Stimulated activated CD8-positive, alpha-beta memory T cell treated with anti-CD3 and anti-CD28 coated beads, Interleukin-15, amount 100 ng/mL, for 1 hour (primary cell): ENCODE measurements at regions not wholly inside any gene's neighbourhood (a gene's known extent, or its start where the extent isn't known, plus 50 kb on each side); places are given as distances from the start of the nearest gene placed in this dataset.
A peak's percentile ranks its signal among the peaks of the same experiment; 100 is the strongest.

Source experiments
- DNase-seq: peaks from one replicate; pipeline ENCODE4 v3.0.0-alpha.2; 2020; ENCODE audit warnings: low read depth

DNA sequence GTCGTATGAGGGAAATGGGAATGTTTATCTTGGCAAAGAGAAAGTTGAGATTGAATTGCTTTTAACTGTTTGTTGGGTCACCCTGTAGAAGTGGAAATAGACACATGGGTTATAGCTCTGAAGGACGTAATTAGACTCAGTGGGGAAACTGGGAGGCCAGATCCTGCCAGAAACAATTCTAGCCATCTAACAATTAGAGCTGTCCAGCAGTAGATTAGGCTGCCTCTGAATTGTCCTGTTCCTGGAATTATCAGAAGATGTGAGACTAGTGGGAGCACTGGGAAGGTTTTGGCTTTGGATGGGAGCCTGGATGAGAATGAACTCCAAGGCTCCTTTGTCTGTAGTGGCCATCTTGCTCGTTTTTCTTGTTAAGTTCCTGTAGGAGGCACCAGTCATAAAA lies 61.9 kb upstream of the IGFBP7 start:
- no peak for DNase-seq

DNA sequence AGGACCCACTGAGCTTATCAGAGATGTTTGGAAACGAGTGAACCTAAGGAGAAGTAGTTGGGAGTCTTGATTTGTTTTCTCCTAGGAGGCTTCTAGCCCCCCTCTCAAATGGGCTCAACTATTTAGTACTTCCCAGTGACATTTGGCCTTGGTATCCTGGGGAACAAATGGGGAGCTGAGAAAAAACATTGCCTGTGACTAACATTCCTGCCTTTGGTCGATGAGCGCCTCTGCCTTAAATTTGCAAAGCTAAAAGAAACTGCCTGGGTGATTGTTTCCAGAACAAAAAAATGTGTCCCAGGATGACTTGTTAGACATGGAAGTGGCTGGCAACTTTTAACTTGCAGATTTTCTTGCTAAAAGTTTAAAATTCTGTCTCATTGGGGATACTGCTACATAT lies 58.8 kb upstream of the IGFBP7 start:
- DNase-seq, result no peak

DNA sequence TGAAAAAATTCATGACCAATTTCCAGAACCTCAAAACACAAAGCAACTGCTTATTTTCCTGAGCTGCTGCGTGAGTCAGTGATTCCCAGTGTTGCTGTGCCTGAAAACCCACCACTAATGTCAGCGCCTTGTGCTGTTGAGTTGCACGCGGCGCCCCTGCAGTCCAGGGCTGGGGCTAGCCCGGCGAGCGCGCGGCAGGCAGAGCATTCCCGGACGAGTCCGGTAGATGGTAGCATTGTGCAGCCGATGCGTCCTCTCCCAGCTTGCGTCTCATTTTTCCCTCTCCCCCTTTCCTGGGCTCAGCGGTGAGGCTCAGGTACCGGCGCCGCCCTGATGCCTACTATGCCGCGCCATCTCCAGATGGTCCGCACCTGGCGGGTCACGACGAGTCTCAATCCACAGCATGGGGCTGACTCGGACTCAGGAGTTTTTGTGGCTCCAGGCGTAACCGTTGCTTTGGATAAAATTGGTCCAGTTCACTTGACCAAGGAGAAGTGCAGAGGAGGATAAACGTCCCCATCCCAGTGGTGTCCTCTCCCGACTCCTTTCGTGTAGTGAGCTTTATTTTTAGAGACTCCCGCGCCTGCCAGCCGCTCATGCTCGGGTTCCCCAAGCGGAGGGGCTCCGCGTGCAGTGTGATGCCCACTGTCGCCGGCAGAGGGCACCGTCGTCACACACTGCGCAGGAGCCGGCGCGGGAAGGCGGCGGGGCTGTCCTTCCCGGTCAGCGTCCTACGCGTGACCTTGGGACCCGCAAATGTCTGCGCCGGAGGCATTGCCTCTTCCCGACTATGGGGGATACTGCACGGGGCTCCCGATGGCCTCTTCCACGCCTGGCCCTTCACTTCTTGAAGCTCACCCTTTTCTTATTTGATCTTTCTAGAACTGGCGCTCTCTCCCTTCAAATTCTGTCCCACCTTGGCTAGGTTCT lies 53.6 kb upstream of the IGFBP7 start:
- DNase-seq, result peak; percentile 45

DNA sequence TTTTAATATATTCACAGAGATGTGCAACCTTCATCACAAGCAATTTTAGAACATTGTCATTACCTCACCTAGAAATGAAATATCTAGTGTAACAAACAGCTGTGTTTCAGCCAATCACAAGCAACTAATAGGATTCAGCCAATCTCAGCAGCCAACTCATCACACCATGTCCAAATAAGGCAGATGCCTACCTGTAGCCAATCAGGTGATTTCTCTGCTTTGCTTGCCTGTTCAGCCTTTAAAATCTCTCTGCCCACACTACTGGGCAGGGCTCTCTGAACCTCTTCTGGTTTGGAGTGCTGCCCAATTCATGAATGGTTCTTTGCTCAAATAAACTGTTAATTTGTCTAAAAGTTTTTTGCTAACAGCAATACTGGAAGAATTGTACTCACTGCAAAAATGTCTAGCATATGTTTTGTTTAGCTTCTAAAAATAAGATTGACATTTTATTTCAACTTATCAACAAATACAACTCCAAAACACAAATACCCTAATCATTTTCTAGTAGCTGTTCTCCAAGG lies 52.4 kb upstream of the IGFBP7 start:
- DNase-seq, result no peak
